ENCODE measurements at regions not wholly inside any gene's neighbourhood (a gene's known extent, or its start where the extent isn't known, plus 50 kb on each side); places are given as distances from the start of the nearest gene placed in this dataset.

DNA sequence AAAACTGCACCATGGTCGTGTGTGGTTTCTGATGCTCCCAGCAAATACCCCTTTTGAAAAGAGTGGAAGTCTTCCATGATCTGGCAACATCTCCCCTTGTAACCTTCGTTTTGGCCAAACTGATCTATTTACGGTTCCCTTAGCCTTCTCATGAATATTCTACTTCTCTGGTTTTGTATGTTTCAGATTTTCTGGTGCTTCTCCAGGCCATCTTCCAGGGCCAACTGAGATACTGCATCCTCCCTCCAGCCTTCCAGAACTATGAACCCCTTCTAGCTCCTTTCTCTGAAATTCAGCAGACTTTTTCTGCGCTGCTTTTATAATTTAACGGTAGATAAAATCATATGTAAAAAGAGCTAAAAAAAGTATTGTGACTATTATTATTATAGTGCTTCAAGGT, 97.7 kb downstream of the XCL2 start:
- Histone ChIP-seq H3K36me3 (ENCODE audit: control insufficient read depth in 2 of 2, insufficient read depth in 2 of 2, low read length in 1 of 2) (no peaks in the 10 kb centered on the region), H2AFZ (ENCODE audit: control insufficient read depth, low read depth, low read length) (no peak overlapping the region), H3K4me2 (ENCODE audit: control insufficient read depth, insufficient read depth) (no peak overlapping the region), H3K9me3 (replicated peaks; ENCODE audit: control insufficient read depth, insufficient read depth, low read length) (no peaks in the 10 kb centered on the region), H3K79me2 (ENCODE audit: control insufficient read depth, insufficient read depth, low read length) (no peaks in the 10 kb centered on the region), H3K9ac (ENCODE audit: control insufficient read depth, insufficient read depth, low read length) (no peak overlapping the region), H4K20me1 (ENCODE audit: control insufficient read depth, insufficient read depth) (no peaks in the 10 kb centered on the region), H3K27ac (ENCODE audit: control insufficient read depth, insufficient read depth) (no peak overlapping the region), H3K4me1 (ENCODE audit: control insufficient read depth, insufficient read depth, low read length) (no peaks in the 10 kb centered on the region), H3K27me3 (replicated peaks in 1 of 2; ENCODE audit: control insufficient read depth in 2 of 2, insufficient read depth in 2 of 2, low read length in 1 of 2) (no peaks in the 10 kb centered on the region), H3K4me3 (no peak overlapping the region)
- TF ChIP-seq CREM (IDR thresholded peaks at IDR 0.05; ENCODE audit: low read depth) (no peak), HCFC1 (IDR thresholded peaks at IDR 0.05; ENCODE audit: low read length) (no peak)
- TF ChIP-seq, protein P1, sequence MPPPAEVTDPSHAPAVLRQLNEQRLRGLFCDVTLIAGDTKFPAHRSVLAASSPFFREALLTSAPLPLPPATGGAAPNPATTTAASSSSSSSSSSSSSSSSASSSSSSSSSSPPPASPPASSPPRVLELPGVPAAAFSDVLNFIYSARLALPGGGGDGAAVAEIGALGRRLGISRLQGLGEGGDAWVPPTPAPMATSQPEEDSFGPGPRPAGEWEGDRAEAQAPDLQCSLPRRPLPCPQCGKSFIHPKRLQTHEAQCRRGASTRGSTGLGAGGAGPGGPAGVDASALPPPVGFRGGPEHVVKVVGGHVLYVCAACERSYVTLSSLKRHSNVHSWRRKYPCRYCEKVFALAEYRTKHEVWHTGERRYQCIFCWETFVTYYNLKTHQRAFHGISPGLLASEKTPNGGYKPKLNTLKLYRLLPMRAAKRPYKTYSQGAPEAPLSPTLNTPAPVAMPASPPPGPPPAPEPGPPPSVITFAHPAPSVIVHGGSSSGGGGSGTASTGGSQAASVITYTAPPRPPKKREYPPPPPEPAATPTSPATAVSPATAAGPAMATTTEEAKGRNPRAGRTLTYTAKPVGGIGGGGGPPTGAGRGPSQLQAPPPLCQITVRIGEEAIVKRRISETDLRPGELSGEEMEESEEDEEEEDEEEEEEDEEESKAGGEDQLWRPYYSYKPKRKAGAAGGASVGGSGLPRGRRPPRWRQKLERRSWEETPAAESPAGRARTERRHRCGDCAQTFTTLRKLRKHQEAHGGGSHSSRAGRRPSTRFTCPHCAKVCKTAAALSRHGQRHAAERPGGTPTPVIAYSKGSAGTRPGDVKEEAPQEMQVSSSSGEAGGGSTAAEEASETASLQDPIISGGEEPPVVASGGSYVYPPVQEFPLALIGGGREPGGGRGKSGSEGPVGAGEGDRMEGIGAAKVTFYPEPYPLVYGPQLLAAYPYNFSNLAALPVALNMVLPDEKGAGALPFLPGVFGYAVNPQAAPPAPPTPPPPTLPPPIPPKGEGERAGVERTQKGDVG (CRISPR knock-in tag; IDR thresholded peaks at IDR 0.05): no peak
- 36% methylated on average over 5 of the region's 5 CpGs for WGBS (ENCODE audit: insufficient coverage, insufficient replicate concordance, low lambda C conversion rate, missing lambda C conversion rate)
- FAIRE-seq (no peak), DNase-seq (ENCODE audit: low read depth, low spot score) (no peak), ATAC-seq (no peak)
- in situ Hi-C loops (cut with MboI) (loop anchor here (10.0 kb wide), 1 partner anchor 1099 kb away; no protein-coding TSS in a partner anchor), intact Hi-C loops (cut with micrococcal nuclease; ENCODE audit: unreplicated experiment) (no loop called here)
- ChIA-PET SMC1A (ENCODE audit: uncharacterized antibody, unreplicated experiment) (interaction anchor here (1.0 to 16.8 kb wide), 19 partner anchors 9 to 903 kb away, joined by 3 to 314 read pairs (median 4); no protein-coding TSS in a partner anchor), CTCF (interaction anchor here (0.6 to 14.9 kb wide), 13 partner anchors 23 to 902 kb away, joined by 3 to 283 read pairs (median 4); no protein-coding TSS in a partner anchor), RAD21 (ENCODE audit: unreplicated experiment) (interaction anchor here (0.7 to 9.7 kb wide), 12 partner anchors 22 to 157 kb away, joined by 3 to 114 read pairs (median 6); no protein-coding TSS in a partner anchor), POLR2A (interaction anchor here (0.6 to 1.8 kb wide), 9 partner anchors 14 to 720 kb away, joined by 3 to 12 read pairs (median 4); no protein-coding TSS in a partner anchor)
- no TSS peak for BruUV-seq (replicated peaks)

Measured in GM12878 (cell line).